A673 (cell line): ENCODE measurements at regions not wholly inside any gene's neighbourhood (a gene's known extent, or its start where the extent isn't known, plus 50 kb on each side); places are given as distances from the start of the nearest gene placed in this dataset.

ENCODE experiments used
- BruUV-seq: library from RNA; stranded (reverse); fragments of 400-500 nt; replicated peaks from 2 replicates; lab custom pipeline; 2021; lab: Mats Ljungman, UMichigan
- CTCF ChIA-PET: fragments of 300-600 bp; sonication (Branson Sonifier 250); formaldehyde crosslinking; loops from one replicate; lab custom pipeline; 2022; ENCODE audit warnings: antibody characterized with exemption; lab: Charles Lee
- POLR2A ChIA-PET: fragments of 300-600 bp; sonication (Branson Sonifier 250); formaldehyde crosslinking; loops from one replicate; lab custom pipeline; 2022; ENCODE audit warnings: antibody characterized with exemption; ENCODE audit not compliant: low non-redundant PET; lab: Charles Lee
- DNase-seq: peaks from one replicate; pipeline ENCODE4 v3.0.0-alpha.2; 2015; ENCODE audit warnings: low spot score
- H3K27ac ChIP-seq: fragments of 200-600 bp; sonication (generic); 2 replicates; pipeline ENCODE4 v1.5.1; 2016; ENCODE audit warnings: mixed run types, low read depth, mild to moderate bottlenecking, mixed read lengths, antibody characterized with exemption, low read length; ENCODE audit not compliant: poor library complexity, severe bottlenecking
- H3K27me3 ChIP-seq: fragments of 200-600 bp; sonication (generic); replicated peaks from 2 replicates; pipeline ENCODE4 v1.6.1; 2017; ENCODE audit warnings: mixed run types, low read depth, mild to moderate bottlenecking, mixed read lengths, antibody characterized with exemption, low read length; ENCODE audit not compliant: insufficient read depth, poor library complexity
- H3K36me3 ChIP-seq: fragments of 200-600 bp; sonication (generic); 2 replicates; pipeline ENCODE4 v1.6.1; 2016; ENCODE audit warnings: mixed run types, mild to moderate bottlenecking, mixed read lengths, antibody characterized with exemption, low read length; ENCODE audit not compliant: insufficient read depth, poor library complexity, severe bottlenecking
- H3K4me1 ChIP-seq: fragments of 200-600 bp; sonication (generic); 2 replicates; pipeline ENCODE4 v1.6.1; 2017; ENCODE audit warnings: mixed run types, mild to moderate bottlenecking, mixed read lengths, antibody characterized with exemption, low read length; ENCODE audit not compliant: insufficient read depth, poor library complexity, severe bottlenecking
- H3K4me3 ChIP-seq: fragments of 200-600 bp; sonication (generic); 2 replicates; pipeline ENCODE4 v1.5.1; 2016; ENCODE audit warnings: low read depth, mixed run types, mild to moderate bottlenecking, mixed read lengths, low read length; ENCODE audit not compliant: poor library complexity, severe bottlenecking
- H3K9me3 ChIP-seq: fragments of 200-600 bp; sonication (generic); 2 replicates; pipeline ENCODE4 v1.6.1; 2016; ENCODE audit warnings: mixed run types, low read depth, mild to moderate bottlenecking, mixed read lengths, antibody characterized with exemption, low read length; ENCODE audit not compliant: poor library complexity, severe bottlenecking
- EZH2 ChIP-seq: fragments of 200-600 bp; sonication (generic); IDR thresholded peaks from 2 replicates; pipeline ENCODE4 v1.6.1; 2017; ENCODE audit warnings: borderline replicate concordance, low read depth, mild to moderate bottlenecking, mixed read lengths, antibody characterized with exemption, low read length; ENCODE audit not compliant: poor library complexity, severe bottlenecking
- intact Hi-C: fragments of 100-400 bp; cut with micrococcal nuclease; formaldehyde crosslinking; loops from one replicate; pipeline ENCODE4 v1.10.0; 2022; ENCODE audit not compliant: unreplicated experiment
- TF ChIP-seq, protein P1 (sequence below): fragments of 300-800, 200-600 bp; sonication (generic); conservative IDR thresholded peaks from 2 replicates; pipeline ENCODE4 v1.5.1; 2017; ENCODE audit warnings: low read depth, mild to moderate bottlenecking, antibody characterized with exemption, low read length, moderate library complexity, mixed read lengths

DNA sequence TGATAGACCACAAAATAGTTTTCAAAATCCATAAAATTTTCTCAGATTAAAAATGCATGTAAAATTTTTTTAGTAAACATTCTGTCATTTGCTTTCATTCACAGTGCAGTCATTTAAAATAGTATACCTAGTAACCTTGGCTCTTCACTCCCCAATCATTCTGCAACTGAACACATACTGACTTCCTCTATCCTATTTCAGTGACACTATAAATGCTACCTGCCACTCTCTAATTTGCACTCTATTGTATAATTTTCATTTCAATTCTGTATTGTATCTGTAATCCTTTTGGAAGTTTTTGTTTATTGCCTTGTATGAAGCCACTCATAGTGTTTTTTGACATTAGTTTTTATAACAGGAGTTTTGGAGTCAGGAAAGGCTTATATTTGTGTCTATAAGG, 1029.1 kb upstream of the NCAM2 start:
- TF ChIP-seq, protein P1, sequence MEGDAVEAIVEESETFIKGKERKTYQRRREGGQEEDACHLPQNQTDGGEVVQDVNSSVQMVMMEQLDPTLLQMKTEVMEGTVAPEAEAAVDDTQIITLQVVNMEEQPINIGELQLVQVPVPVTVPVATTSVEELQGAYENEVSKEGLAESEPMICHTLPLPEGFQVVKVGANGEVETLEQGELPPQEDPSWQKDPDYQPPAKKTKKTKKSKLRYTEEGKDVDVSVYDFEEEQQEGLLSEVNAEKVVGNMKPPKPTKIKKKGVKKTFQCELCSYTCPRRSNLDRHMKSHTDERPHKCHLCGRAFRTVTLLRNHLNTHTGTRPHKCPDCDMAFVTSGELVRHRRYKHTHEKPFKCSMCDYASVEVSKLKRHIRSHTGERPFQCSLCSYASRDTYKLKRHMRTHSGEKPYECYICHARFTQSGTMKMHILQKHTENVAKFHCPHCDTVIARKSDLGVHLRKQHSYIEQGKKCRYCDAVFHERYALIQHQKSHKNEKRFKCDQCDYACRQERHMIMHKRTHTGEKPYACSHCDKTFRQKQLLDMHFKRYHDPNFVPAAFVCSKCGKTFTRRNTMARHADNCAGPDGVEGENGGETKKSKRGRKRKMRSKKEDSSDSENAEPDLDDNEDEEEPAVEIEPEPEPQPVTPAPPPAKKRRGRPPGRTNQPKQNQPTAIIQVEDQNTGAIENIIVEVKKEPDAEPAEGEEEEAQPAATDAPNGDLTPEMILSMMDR, result no peak
- no peak for TF ChIP-seq EZH2
- Histone ChIP-seq H3K27me3 (no peaks in the 10 kb centered on the region), H3K4me3 (no peak overlapping the region), H3K27ac (no peak overlapping the region), H3K4me1 (no peaks in the 10 kb centered on the region), H3K36me3 (no peaks in the 10 kb centered on the region), H3K9me3 (peaks cover 11% of the 10 kb centered on the region)
- DNase-seq, result no peak
- intact Hi-C loops, result no loop called here
- BruUV-seq, result no TSS peak
- CTCF ChIA-PET, result no interaction called here
- POLR2A ChIA-PET, result no interaction called here

DNA sequence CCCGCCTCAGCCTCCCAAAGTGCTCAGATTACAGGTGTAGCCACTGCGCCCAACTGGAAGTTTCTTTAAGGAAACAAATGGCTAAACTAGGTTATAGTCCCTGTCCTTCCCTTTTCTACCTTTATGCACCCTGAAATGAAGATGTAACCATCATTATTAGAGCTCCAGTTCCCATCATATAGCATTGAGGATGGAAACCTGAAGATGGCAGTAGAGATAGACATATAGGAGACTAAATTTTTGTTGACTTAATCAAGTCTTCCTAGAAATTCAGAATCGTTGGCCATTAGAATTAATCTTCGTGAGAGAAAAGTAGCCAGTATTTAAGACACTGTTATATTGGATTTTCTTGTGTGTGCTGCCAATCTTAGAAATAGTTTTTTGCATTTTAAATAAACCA, 1016.3 kb upstream of the NCAM2 start:
- Histone ChIP-seq H3K4me1 (no peaks in the 10 kb centered on the region), H3K4me3 (no peak overlapping the region), H3K9me3 (peaks cover 15% of the 10 kb centered on the region), H3K36me3 (no peaks in the 10 kb centered on the region), H3K27ac (no peak overlapping the region), H3K27me3 (no peaks in the 10 kb centered on the region)
- BruUV-seq, result no TSS peak
- no peak for DNase-seq
- ChIA-PET CTCF (no interaction called here), POLR2A (no interaction called here)
- intact Hi-C loops, result no loop called here
- no peak for TF ChIP-seq EZH2
- TF ChIP-seq, protein P1, result no peak

- Histone ChIP-seq H3K4me3 (no peak overlapping the region), H3K9me3 (peaks cover 17% of the 10 kb centered on the region), H3K27me3 (no peaks in the 10 kb centered on the region), H3K36me3 (no peaks in the 10 kb centered on the region), H3K27ac (no peak overlapping the region), H3K4me1 (no peaks in the 10 kb centered on the region)
- intact Hi-C loops, result no loop called here
- TF ChIP-seq EZH2, result no peak
- TF ChIP-seq, protein P1, result no peak
- ChIA-PET POLR2A (no interaction called here), CTCF (no interaction called here)
- DNase-seq, result no peak
- BruUV-seq, result no TSS peak
These were observed 1011.8 kb upstream of the NCAM2 start for GRCh38 chr21:19986396-19986795.
